HCT116 (cell line): ENCODE measurements at regions not wholly inside any gene's neighbourhood (a gene's known extent, or its start where the extent isn't known, plus 50 kb on each side); places are given as distances from the start of the nearest gene placed in this dataset.

Experiments used
- ATAC-seq: fragments of 200-7000 bp; cut with Tn5 transposase; 2 replicates; pipeline ENCODE4 v1.9.1; 2020; ENCODE audit warnings: mild to moderate bottlenecking, moderate library complexity
- BruUV-seq: library from RNA; stranded (reverse); fragments of 400-500 nt; replicated peaks from 2 replicates; lab custom pipeline; 2021; lab: Mats Ljungman, UMichigan
- CTCF ChIA-PET: fragments of 300-600 bp; sonication (Branson Sonifier 250); formaldehyde crosslinking; loops from one replicate; lab custom pipeline; 2021; ENCODE audit warnings: antibody characterized with exemption; lab: Charles Lee
- POLR2A ChIA-PET: fragments of 300-600, 350-600 bp; sonication (Branson Sonifier 250); formaldehyde crosslinking; loops from one replicate; lab custom pipeline; 2021; ENCODE audit warnings: antibody characterized with exemption; lab: Charles Lee
- RAD21 ChIA-PET, 2 experiments: fragments of 300-600 bp; sonication (Branson Sonifier 250); formaldehyde crosslinking; loops; one replicate each; lab custom pipeline; 2023; ENCODE audit warnings: low total read pairs in 2 of 2; ENCODE audit not compliant: uncharacterized antibody in 2 of 2, unreplicated experiment in 2 of 2, low non-redundant PET in 1 of 2; lab: Charles Lee
- DNase-seq: peaks from one replicate; pipeline ENCODE4 v3.0.0-alpha.2; 2010; ENCODE audit warnings: low read depth, low spot score
- H2AFZ ChIP-seq: fragments of 200-600 bp; shearing (Covaris generic), sonication (generic); 2 replicates; pipeline ENCODE4 v1.6.1; 2017; ENCODE audit warnings: low read depth, mixed run types, mixed read lengths, antibody characterized with exemption, low read length; ENCODE audit not compliant: poor library complexity, severe bottlenecking
- H3K27ac ChIP-seq: 2 replicates; pipeline ENCODE4 v1.5.1; 2012; ENCODE audit warnings: low read depth, low read length
- H3K27me3 ChIP-seq: fragments of 200-600 bp; sonication (generic); 2 replicates; pipeline ENCODE4 v1.6.1; 2016; ENCODE audit warnings: mixed run types, low read length, mixed read lengths; ENCODE audit not compliant: insufficient read depth
- H3K36me3 ChIP-seq, 2 experiments: fragments of 200-500 bp in 1 of 2; fragments of 200-600 bp in 1 of 2; sonication (Bioruptor generic) in 1 of 2; sonication (generic) in 1 of 2; 2 replicates each; pipeline versions ENCODE4 v1.5.1 to v1.6.1; 2014 to 2016; ENCODE audit warnings: low read length in 2 of 2, inconsistent platforms in 1 of 2, mixed read lengths in 1 of 2, mixed run types in 1 of 2; ENCODE audit not compliant: insufficient read depth in 2 of 2, control insufficient read depth in 1 of 2
- H3K4me1 ChIP-seq, 2 experiments: fragments of 200-600 bp in 1 of 2; sonication (generic) in 1 of 2; 2 replicates each; pipeline versions ENCODE4 v1.5.1 to v1.6.1; 2012 to 2017; ENCODE audit warnings: low read length in 2 of 2, inconsistent platforms in 1 of 2, mild to moderate bottlenecking in 1 of 2, mixed read lengths in 1 of 2, mixed run types in 1 of 2, moderate library complexity in 1 of 2; ENCODE audit not compliant: insufficient read depth in 2 of 2, control insufficient read depth in 1 of 2
- H3K4me2 ChIP-seq: fragments of 200-600 bp; sonication (generic); 2 replicates; pipeline ENCODE4 v1.6.1; 2017; ENCODE audit warnings: mixed run types, low read length, mixed read lengths
- H3K4me3 ChIP-seq, 2 experiments: fragments of 200-600 bp in 1 of 2; sonication (generic) in 1 of 2; replicated peaks in 1 of 2; 2 replicates each; pipeline ENCODE4 v1.5.1; 2011 to 2016; ENCODE audit warnings: low read length in 2 of 2, control low read depth in 1 of 2, low read depth in 1 of 2, mild to moderate bottlenecking in 1 of 2, mixed read lengths in 1 of 2, mixed run types in 1 of 2
- H3K79me2 ChIP-seq: fragments of 200-600 bp; sonication (generic); 2 replicates; pipeline ENCODE4 v1.6.1; 2017; ENCODE audit warnings: mild to moderate bottlenecking, mixed run types, low read length, moderate library complexity, mixed read lengths; ENCODE audit not compliant: insufficient read depth
- H3K9ac ChIP-seq: fragments of 200-600 bp; sonication (generic); 2 replicates; pipeline ENCODE4 v1.6.1; 2016; ENCODE audit warnings: low read length, mixed read lengths
- H3K9me2 ChIP-seq: fragments of 200-600 bp; sonication (generic), shearing (Covaris generic); 2 replicates; pipeline ENCODE4 v1.6.1; 2017; ENCODE audit warnings: mixed run types, mild to moderate bottlenecking, moderate library complexity; ENCODE audit not compliant: insufficient read depth
- H3K9me3 ChIP-seq, 2 experiments: fragments of 200-500 bp in 1 of 2; fragments of 200-600 bp in 1 of 2; sonication (Bioruptor generic) in 1 of 2; sonication (generic) in 1 of 2; 2 replicates each; pipeline ENCODE4 v1.6.1; 2014 to 2017; ENCODE audit warnings: low read length in 2 of 2, mixed read lengths in 2 of 2, inconsistent platforms in 1 of 2, low read depth in 1 of 2, mild to moderate bottlenecking in 1 of 2, mixed run types in 1 of 2, moderate library complexity in 1 of 2; ENCODE audit not compliant: control insufficient read depth in 1 of 2, insufficient read depth in 1 of 2
- H4K20me1 ChIP-seq: fragments of 200-600 bp; sonication (generic), shearing (Covaris generic); 2 replicates; pipeline ENCODE4 v1.6.1; 2017; ENCODE audit warnings: mixed run types, mild to moderate bottlenecking, moderate library complexity; ENCODE audit not compliant: insufficient read depth
- ATF3 ChIP-seq: IDR thresholded peaks from 2 replicates; pipeline ENCODE4 v1.6.1; 2012
- CBX3 ChIP-seq: IDR thresholded peaks from 2 replicates; pipeline ENCODE4 v1.6.1; 2012; ENCODE audit warnings: low read depth
- CTCF ChIP-seq, 3 experiments: fragments of 200-600 bp in 1 of 3; sonication (generic) in 1 of 3; IDR thresholded peaks in 2 of 3; conservative IDR thresholded peaks in 1 of 3; 2 replicates each; pipeline ENCODE4 v1.5.1; 2012 to 2017; ENCODE audit warnings: low read depth in 2 of 3, low read length in 2 of 3, antibody characterized with exemption in 1 of 3, borderline replicate concordance in 1 of 3, control low read depth in 1 of 3, mild to moderate bottlenecking in 1 of 3, mixed read lengths in 1 of 3, mixed run types in 1 of 3, moderate library complexity in 1 of 3; ENCODE audit not compliant: insufficient read depth in 1 of 3
- EGR1 ChIP-seq: IDR thresholded peaks from 2 replicates; pipeline ENCODE4 v1.6.1; 2012; ENCODE audit warnings: low read depth
- EZH2 ChIP-seq: fragments of 200-600 bp; sonication (generic); IDR thresholded peaks from 2 replicates; pipeline ENCODE4 v1.6.1; 2017; ENCODE audit warnings: antibody characterized with exemption, mixed run types
- FOSL1 ChIP-seq: IDR thresholded peaks from 2 replicates; pipeline ENCODE4 v1.6.1; 2012; ENCODE audit warnings: low read depth
- MAX ChIP-seq: IDR thresholded peaks from 2 replicates; pipeline ENCODE4 v1.6.1; 2012
- POLR2A ChIP-seq: IDR thresholded peaks from 2 replicates; pipeline ENCODE4 v1.7.0; 2011; ENCODE audit warnings: borderline replicate concordance; ENCODE audit not compliant: insufficient read depth, insufficient read length; ENCODE audit errors: extremely low read depth
- POLR2AphosphoS5 ChIP-seq: IDR thresholded peaks from 2 replicates; pipeline ENCODE4 v1.6.1; 2011; ENCODE audit warnings: mild to moderate bottlenecking, low read depth, low read length, moderate library complexity
- RAD21 ChIP-seq: IDR thresholded peaks from 2 replicates; pipeline ENCODE4 v1.6.1; 2012; ENCODE audit warnings: low read depth, mild to moderate bottlenecking
- REST ChIP-seq: IDR thresholded peaks from 2 replicates; pipeline ENCODE4 v1.6.1; 2012; ENCODE audit warnings: low read depth
- SRF ChIP-seq: IDR thresholded peaks from 2 replicates; pipeline ENCODE4 v1.6.1; 2012; ENCODE audit warnings: low read depth
- ZBTB33 ChIP-seq: IDR thresholded peaks from 2 replicates; pipeline ENCODE4 v1.6.1; 2011; ENCODE audit warnings: mild to moderate bottlenecking, low read length, moderate library complexity; ENCODE audit not compliant: insufficient replicate concordance; ENCODE audit errors: extremely low read depth
- intact Hi-C: fragments of 100-400 bp; cut with micrococcal nuclease; formaldehyde crosslinking; loops from 2 replicates; pipeline ENCODE4 v1.10.0; 2022

- no peaks in the 10 kb centered on the region for H3K79me2 ChIP-seq
- H3K9ac ChIP-seq: no peak overlapping the region
- peak overlapping the region; percentile 59 for H2AFZ ChIP-seq
- H4K20me1 ChIP-seq: no peaks in the 10 kb centered on the region
- no peaks in the 10 kb centered on the region for H3K9me3 ChIP-seq
- no peak for TF ChIP-seq SRF
- TF ChIP-seq ZBTB33: no peak
- TF ChIP-seq POLR2A: no peak
- TF ChIP-seq CBX3: no peak
- no peak for TF ChIP-seq EGR1
- TF ChIP-seq POLR2AphosphoS5: no peak
- no peak for TF ChIP-seq FOSL1
- TF ChIP-seq RAD21: no peak
- TF ChIP-seq, all 23 proteins: peak for 0
- Histone ChIP-seq H3K4me3 (no peak overlapping the region), H3K4me1 (no peaks in the 10 kb centered on the region), H3K27ac (no peak overlapping the region), H3K36me3 (no peaks in the 10 kb centered on the region), H3K4me2 (no peak overlapping the region), H3K9me2 (no peaks in the 10 kb centered on the region), H3K27me3 (peaks cover 5% of the 10 kb centered on the region; the same call in 1 of the 2 replicates)
- intact Hi-C loops: no loop called here
- ChIA-PET RAD21 (no interaction called here), CTCF (no interaction called here), POLR2A (no interaction called here)
- ATAC-seq: no peak
- no TSS peak for BruUV-seq
- DNase-seq: no peak
Measured at GRCh38 chr7:94154182-94154581, 150.0 kb upstream of the BET1 start.

- DNase-seq (no peak), ATAC-seq (no peak)
- intact Hi-C loops: no loop called here
- H3K27ac ChIP-seq: no peak overlapping the region
- no peaks in the 10 kb centered on the region for H3K36me3 ChIP-seq
- H3K4me1 ChIP-seq: no peaks in the 10 kb centered on the region
- RAD21 ChIA-PET: no interaction called here
- CTCF ChIA-PET: no interaction called here
- no TSS peak for BruUV-seq
- H3K9me3 ChIP-seq: no peaks in the 10 kb centered on the region
- H4K20me1 ChIP-seq: no peaks in the 10 kb centered on the region
- no peak overlapping the region for H3K9ac ChIP-seq
- H2AFZ ChIP-seq: peak overlapping the region; percentile 59
- H3K27me3 ChIP-seq: no peaks in the 10 kb centered on the region
- no peaks in the 10 kb centered on the region for H3K79me2 ChIP-seq
- TF ChIP-seq REST: no peak
- TF ChIP-seq CBX3: no peak
- no peak for TF ChIP-seq SRF
- TF ChIP-seq ATF3: no peak
- TF ChIP-seq CTCF (IDR thresholded peaks at IDR 0.05 in 2 of 3, conservative IDR thresholded peaks at IDR 0.05 in 1 of 3; ENCODE audit: borderline replicate concordance in 1 of 3, insufficient read depth in 1 of 3, low read depth in 2 of 3, low read length in 2 of 3): no peak
- no peak for TF ChIP-seq EZH2
- no peak for TF ChIP-seq MAX
- no peak for TF ChIP-seq EGR1
- no peaks in the 10 kb centered on the region for H3K9me2 ChIP-seq
- POLR2A ChIA-PET: no interaction called here
- H3K4me2 ChIP-seq: no peak overlapping the region
- no peak overlapping the region for H3K4me3 ChIP-seq
Measured at GRCh38 chr7:94154858-94155257, 150.7 kb upstream of the BET1 start.
